ENCODE measurements at regions not wholly inside any gene's neighbourhood (a gene's known extent, or its start where the extent isn't known, plus 50 kb on each side); places are given as distances from the start of the nearest gene placed in this dataset.

- DNase-seq (ENCODE audit: low spot score) = no peak
Observed at GRCh38 chr13:34040863-34041262, 222.9 kb downstream of the RFC3 start.

- DNase-seq (ENCODE audit: low spot score) = no peak
Observed at GRCh38 chr13:34044041-34044440, 226.1 kb downstream of the RFC3 start.

GRCh38 chr13:34044660-34045080 lies 226.7 kb downstream of the RFC3 start:
- no peak for DNase-seq (ENCODE audit: low spot score)

- DNase-seq (ENCODE audit: low spot score) = no peak
Observed at GRCh38 chr13:34046457-34046856, 228.5 kb downstream of the RFC3 start.

GRCh38 chr13:34048652-34049051 lies 230.7 kb downstream of the RFC3 start:
- DNase-seq (ENCODE audit: low spot score) = no peak

GRCh38 chr13:34056733-34057258 lies 238.8 kb downstream of the RFC3 start:
- no peak for DNase-seq (ENCODE audit: low spot score)

- no peak for DNase-seq (ENCODE audit: low spot score)
Observed at GRCh38 chr13:34064456-34065205, 246.7 kb downstream of the RFC3 start.

- no peak for DNase-seq (ENCODE audit: low spot score)
Observed at GRCh38 chr13:34065928-34066327, 248.0 kb downstream of the RFC3 start.

GRCh38 chr13:34066344-34066743 lies 248.4 kb downstream of the RFC3 start:
- DNase-seq (ENCODE audit: low spot score) = no peak

GRCh38 chr13:34070006-34070405 lies 252.1 kb downstream of the RFC3 start:
- DNase-seq (ENCODE audit: low spot score) = no peak

- no peak for DNase-seq (ENCODE audit: low spot score)
Observed at GRCh38 chr13:34070544-34071303, 252.8 kb downstream of the RFC3 start.

- no peak for DNase-seq (ENCODE audit: low spot score)
Observed at GRCh38 chr13:34076319-34076718, 258.4 kb downstream of the RFC3 start.

GRCh38 chr13:34076943-34077703 lies 259.2 kb downstream of the RFC3 start:
- no peak for DNase-seq (ENCODE audit: low spot score)

- DNase-seq (ENCODE audit: low spot score) = no peak
Observed at GRCh38 chr13:34078334-34078999, 260.5 kb downstream of the RFC3 start.

GRCh38 chr13:34085204-34085603 lies 267.3 kb downstream of the RFC3 start:
- no peak for DNase-seq (ENCODE audit: low spot score)

- no peak for DNase-seq (ENCODE audit: low spot score)
Observed at GRCh38 chr13:34086281-34086680, 268.3 kb downstream of the RFC3 start.

GRCh38 chr13:34087791-34088190 lies 269.8 kb downstream of the RFC3 start:
- no peak for DNase-seq (ENCODE audit: low spot score)

- no peak for DNase-seq (ENCODE audit: low spot score)
Observed at GRCh38 chr13:34103854-34104253, 285.9 kb downstream of the RFC3 start.

GRCh38 chr13:34104853-34105252 lies 286.9 kb downstream of the RFC3 start:
- DNase-seq (ENCODE audit: low spot score) = no peak

GRCh38 chr13:34107806-34108205 lies 289.9 kb downstream of the RFC3 start:
- DNase-seq (ENCODE audit: low spot score) = no peak

- no peak for DNase-seq (ENCODE audit: low spot score)
Observed at GRCh38 chr13:34108410-34108809, 290.5 kb downstream of the RFC3 start.

GRCh38 chr13:34114581-34114980 lies 296.6 kb downstream of the RFC3 start:
- no peak for DNase-seq (ENCODE audit: low spot score)

Data from left forelimb (tissue), 1 donor.